HCT116 (cell line): ENCODE measurements at regions not wholly inside any gene's neighbourhood (a gene's known extent, or its start where the extent isn't known, plus 50 kb on each side); places are given as distances from the start of the nearest gene placed in this dataset.

Experiments
- EZH2phosphoT487 ChIP-seq: fragments of 200-600 bp; IDR thresholded peaks from 2 replicates; pipeline ENCODE4 v1.6.1; 2018; ENCODE audit warnings: antibody characterized with exemption, borderline replicate concordance
- POLR2A ChIP-seq: IDR thresholded peaks from 2 replicates; pipeline ENCODE4 v1.7.0; 2011; ENCODE audit warnings: borderline replicate concordance; ENCODE audit not compliant: insufficient read depth, insufficient read length; ENCODE audit errors: extremely low read depth
- YY1 ChIP-seq: IDR thresholded peaks from 2 replicates; pipeline ENCODE4 v1.6.1; 2011; ENCODE audit warnings: low read length, low read depth, moderate library complexity, mild to moderate bottlenecking; ENCODE audit not compliant: insufficient replicate concordance; ENCODE audit errors: extremely low read depth
- ZFX ChIP-seq: fragments of 450-650 bp; IDR thresholded peaks from 2 replicates; pipeline ENCODE4 v1.6.1; 2017
- TF ChIP-seq, protein P1 (sequence below): IDR thresholded peaks from 2 replicates; pipeline ENCODE4 v1.6.1; 2012

DNA sequence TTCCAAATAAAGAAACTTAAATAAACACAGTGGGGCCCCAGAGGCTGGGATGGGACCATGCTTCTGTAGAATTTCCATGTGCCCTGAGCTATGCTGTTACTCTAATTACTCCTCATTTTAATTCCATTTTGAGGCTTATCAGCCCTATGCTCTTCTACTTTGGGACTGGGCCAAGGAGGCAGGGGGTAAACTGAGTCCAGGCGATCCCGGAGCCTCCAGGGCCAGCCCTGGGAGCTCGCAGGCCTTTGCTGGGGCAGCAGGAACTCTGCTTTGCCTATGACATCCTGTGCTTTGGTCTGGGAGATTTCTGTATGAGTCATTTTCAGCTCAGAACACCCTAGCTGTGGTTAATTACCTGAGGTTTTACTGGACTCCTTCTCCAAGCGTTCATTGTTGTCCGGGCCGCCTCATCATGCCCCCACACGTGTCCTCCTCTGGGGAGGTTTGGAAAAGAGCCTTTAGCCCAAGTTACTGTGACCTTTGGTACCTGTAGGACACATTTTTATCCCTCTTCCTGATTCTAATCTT is 95.7 kb downstream of the RHOU start:
- TF ChIP-seq POLR2A (no peak), YY1 (peak; percentile 30), ZFX (no peak), EZH2phosphoT487 (no peak)
- TF ChIP-seq, protein P1, sequence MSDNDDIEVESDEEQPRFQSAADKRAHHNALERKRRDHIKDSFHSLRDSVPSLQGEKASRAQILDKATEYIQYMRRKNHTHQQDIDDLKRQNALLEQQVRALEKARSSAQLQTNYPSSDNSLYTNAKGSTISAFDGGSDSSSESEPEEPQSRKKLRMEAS = peak; percentile 71
